AG08396 (cell line): ENCODE measurements at regions not wholly inside any gene's neighbourhood (a gene's known extent, or its start where the extent isn't known, plus 50 kb on each side); places are given as distances from the start of the nearest gene placed in this dataset.
"Not testable (repeated sequence)": the region's sequence is repeated elsewhere in the genome, so short reads cannot be mapped to it uniquely, and the experiment has no call there.

Experiments
- DNase-seq: peaks from one replicate; pipeline ENCODE4 v3.0.0; 2012; ENCODE audit warnings: low spot score, mixed read lengths

- DNase-seq = not testable (repeated sequence)
Observed at GRCh38 chr14:105734241-105734640, 207.9 kb downstream of the TMEM121 start.

DNA sequence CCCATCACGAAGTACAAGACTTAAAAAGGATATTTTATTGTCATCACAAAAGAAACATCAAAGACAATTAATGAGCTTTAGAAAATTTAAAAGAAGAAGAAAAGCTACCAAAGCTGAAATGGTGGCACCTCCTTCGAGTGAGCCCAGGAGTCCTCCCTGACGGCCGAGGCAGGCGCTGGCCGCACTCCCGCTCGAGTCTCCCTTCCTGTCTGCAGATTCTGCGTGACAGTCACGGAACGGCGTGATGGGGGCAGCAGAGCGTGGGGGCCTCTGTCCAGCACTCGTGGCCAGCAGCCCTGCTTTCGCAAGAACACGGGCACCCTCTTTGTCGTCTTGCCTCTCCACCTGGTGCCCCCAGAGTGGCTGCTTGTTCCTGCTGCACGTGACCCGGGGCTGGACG is 209.9 kb downstream of the TMEM121 start:
- not testable (repeated sequence) for DNase-seq

DNA sequence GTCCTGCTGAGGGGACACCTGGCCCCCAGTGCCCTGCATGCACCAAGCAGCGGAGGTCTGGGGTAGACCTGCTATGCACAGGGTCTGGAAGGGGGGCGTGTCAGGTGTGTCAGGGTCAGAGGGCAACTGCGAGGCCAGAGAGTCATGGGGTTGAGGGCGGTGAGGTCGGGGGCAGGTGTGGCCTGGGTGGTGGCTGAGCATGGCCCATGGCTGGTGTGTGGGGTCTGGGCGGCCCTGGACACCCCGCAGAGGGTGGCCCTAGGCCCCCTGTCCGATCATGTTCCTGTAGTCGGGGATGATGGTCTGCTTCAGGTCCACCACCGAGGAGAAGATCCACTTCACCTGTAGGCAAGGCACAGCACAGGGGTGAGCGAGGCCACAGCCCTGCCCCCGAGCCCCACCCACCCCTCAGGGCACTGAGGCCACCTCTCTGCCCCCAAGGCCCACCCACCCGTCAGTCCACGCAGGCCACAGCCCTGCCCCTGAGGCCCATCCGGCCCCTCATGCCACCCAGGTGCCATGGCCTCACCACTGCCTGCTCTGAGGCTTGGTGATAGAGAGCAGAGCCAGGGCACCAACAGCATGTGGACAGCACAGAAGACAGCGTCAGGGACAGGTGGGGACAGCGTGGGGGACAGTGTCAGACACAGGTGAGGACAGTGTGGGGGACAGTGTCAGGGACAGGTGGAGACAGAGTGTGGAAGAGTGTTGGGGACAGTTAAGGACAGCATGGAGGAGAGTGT is 211.3 kb downstream of the TMEM121 start:
- DNase-seq = no peak

DNA sequence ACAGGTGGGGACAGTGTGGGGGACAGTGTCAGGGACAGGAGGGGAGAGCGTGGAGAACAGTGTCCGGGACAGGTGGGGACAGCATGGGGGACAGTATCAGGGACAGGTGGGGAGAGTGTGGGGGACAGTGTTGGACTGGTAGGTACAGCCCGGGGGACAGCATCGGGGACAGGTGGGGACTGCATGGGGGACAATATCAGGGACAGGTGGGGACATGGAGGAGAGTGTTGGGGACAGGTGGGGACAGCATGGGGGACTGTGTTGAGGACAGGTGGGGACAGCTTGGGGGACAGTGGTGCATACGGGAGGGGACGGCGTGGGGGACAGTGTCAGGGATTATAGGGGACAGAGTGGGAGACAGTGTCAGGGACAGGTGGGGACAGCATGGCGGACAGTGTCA is 212.3 kb downstream of the TMEM121 start:
- DNase-seq = no peak

DNA sequence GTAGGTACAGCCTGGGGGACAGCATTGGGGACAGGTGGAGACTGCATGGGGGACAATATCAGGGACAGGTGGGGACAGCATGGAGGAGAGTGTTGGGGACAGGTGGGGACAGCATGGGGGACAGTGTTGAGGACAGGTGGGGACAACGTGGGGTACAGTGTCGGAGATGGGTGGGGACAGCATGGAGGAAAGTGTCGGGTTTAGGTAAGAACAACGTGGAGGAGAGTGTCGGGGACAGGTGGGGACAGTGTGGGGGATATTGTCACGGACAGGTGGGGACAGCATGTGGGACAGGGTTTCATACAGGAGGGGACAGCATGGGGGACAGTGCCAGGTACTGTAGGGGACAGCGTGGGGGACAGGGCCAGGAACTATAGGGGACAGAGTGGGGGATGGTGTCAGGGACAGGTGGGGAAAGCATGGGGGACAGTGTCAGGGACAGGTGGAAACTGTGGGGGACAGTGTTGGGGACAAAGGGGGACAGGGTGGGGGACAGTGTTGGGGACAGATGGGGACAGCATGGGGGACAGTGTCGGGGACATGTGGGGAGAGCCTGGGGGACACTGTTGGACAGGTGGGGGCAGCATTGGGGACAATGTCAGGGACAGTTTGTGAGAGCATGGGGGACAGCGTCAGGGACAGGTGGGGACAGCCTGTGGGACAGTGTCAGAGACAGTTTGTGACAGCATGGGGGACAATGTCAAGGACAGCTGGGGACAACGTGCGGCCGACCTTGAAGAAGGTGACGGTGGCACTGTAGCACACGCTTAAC is 213.1 kb downstream of the TMEM121 start:
- DNase-seq = no peak

GRCh38 chr14:105740272-105740671 is 213.9 kb downstream of the TMEM121 start:
- DNase-seq = not testable (repeated sequence)

GRCh38 chr14:105740961-105741360 is 214.6 kb downstream of the TMEM121 start:
- DNase-seq = not testable (repeated sequence)

DNA sequence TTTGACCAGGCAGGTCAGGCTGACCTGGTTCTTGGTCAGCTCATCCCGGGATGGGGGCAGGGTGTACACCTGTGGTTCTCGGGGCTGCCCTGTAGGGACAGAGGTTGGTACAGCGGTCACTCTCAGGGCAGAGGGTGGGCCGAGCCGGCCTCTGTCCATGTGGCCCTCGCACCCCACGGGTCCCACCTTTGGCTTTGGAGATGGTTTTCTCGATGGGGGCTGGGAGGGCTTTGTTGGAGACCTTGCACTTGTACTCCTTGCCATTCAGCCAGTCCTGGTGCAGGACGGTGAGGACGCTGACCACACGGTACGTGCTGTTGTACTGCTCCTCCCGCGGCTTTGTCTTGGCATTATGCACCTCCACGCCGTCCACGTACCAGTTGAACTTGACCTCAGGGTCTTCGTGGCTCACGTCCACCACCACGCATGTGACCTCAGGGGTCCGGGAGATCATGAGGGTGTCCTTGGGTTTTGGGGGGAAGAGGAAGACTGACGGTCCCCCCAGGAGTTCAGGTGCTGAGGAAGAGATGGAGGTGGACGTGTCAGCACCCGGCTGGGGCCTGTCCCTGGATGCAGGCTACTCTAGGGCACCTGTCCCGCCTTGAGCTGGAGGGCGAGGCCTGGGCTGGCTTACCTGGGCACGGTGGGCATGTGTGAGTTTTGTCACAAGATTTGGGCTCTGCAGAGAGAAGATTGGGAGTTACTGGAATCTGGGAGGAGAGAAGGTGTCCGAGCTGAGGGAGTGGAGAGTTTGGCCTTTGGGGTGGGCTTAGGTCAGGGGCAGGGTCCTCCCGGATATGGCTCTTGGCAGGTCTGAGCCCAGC is 215.5 kb downstream of the TMEM121 start:
- not testable (repeated sequence) for DNase-seq

DNA sequence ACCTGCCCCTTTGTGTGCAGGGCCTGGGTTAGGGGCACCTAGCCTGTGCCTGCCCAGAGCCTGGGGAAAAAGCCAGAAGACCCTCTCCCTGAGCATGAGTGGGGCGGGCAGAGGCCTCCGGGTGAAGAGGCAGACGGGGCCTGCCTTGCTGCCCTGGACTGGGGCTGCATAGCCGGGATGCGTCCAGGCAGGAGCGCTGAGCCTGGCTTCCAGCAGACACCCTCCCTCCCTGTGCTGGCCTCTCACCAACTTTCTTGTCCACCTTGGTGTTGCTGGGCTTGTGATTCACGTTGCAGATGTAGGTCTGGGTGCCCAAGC is 216.1 kb downstream of the TMEM121 start:
- DNase-seq = no peak

GRCh38 chr14:105742904-105743701 is 216.7 kb downstream of the TMEM121 start:
- DNase-seq = not testable (repeated sequence)

DNA sequence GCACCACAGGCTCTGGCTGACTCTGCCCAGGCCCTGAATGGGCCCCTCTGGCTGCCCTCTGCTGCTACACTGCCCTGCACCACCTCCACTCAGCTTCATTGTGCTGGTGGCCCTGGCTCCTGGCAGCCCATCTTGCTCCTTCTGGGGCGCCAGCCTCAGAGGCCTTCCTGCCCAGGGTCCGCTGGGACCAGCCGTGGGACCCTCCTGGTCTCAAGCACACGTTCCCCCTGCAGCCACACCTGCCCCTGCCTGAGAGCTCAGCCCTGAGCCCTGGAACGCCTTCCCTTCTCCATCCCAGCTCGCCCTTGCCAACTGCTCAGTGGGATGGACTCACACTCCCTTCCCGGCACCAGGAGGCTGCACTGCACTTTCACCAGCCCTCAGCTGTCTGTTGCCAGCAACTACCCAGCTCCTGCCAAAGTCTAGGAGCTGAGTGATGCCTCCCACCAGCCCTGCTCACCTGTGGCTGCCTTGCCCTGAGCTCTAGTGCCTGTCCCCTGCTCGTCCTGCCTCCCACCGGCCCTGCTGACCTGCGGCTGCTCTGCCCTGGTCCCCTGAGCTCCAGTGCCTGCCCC is 217.9 kb downstream of the TMEM121 start:
- DNase-seq = not testable (repeated sequence)

DNA sequence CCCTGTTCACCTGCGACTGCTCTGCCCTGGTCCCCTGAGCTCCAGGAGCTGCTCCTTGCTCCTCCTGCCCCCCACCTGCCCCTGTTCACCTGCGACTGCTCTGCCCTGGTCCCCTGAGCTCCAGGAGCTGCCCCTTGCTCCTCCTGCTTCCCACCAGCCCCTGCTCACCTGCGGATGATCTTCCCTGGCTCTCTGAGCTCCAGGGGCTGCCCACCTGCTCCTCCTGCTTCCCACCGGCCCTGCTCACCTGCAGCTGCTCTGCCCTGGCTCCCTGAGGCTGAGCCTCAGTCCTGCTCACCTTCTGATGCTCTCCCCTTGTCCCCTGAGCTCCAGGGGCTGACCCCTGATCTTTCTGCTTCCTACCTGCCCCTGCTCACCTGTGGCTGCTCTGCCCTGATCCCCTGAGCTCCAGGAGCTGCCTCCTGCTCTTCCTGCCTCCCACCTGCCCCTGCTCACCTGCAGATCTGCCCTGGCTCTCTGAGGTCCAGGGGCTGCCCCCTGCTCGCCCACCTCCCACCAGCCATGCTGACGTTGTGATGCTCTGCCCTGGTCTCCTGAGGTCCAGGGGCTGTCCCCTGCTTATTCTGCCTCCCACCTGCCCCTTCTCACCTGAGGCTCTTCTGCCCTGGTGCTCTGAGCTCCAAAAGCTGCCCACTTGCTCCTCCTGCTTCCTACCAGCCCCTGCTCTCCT is 219.2 kb downstream of the TMEM121 start:
- no peak for DNase-seq

DNA sequence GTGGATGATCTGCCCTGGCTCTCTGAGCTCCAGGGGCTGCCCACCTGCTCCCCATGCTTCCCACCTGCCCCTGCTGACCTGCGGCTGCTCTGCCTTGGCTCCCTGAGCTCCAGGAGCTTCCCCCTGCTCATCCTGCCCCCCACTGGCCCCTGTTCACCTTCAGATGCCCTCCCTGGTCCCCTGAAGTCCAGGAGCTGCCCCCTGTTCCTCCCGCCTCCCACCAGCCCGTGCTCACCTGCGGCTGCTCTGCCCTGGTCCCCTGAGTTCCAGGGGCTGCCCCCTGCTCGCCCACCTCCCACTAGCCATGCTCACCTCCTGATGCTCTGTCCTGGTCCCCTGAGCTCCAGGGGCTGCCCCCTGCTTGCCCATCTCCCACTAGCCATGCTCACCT is 219.7 kb downstream of the TMEM121 start:
- no peak for DNase-seq

DNA sequence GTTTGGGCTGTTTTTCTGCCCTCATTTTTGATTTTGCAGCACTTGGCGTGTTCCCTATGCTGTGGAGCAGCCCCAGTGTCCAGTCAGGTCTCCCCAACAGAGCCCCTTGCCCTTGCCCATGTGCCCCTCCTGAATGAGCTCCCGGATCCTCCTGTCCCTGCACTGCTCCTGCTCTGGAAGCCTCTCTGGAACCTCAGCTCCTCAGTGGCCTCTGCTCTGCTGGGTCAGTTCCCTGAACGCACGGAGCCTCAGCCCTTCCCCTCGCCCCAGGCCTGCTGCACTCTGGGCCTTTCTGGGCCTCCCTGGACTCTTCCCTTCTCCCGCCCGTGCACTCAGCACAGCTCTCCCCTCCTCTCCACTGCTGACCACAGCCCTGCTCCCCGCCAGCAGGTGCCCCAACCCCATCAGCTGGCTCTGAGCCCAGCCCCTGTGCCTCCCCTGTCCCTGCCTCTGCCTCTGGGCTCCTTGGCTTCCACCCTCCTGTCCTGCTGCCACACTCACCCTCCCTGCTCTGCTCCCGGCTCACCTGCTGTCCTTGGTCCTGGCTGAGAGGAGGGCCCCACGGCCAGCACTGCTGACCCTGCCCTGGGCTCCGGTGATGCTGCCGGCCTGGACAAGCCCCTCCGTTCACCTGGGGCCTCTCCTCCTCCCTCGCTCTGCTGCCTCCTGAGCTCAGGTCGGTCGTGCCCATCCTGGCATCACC is 220.6 kb downstream of the TMEM121 start:
- not testable (repeated sequence) for DNase-seq

DNA sequence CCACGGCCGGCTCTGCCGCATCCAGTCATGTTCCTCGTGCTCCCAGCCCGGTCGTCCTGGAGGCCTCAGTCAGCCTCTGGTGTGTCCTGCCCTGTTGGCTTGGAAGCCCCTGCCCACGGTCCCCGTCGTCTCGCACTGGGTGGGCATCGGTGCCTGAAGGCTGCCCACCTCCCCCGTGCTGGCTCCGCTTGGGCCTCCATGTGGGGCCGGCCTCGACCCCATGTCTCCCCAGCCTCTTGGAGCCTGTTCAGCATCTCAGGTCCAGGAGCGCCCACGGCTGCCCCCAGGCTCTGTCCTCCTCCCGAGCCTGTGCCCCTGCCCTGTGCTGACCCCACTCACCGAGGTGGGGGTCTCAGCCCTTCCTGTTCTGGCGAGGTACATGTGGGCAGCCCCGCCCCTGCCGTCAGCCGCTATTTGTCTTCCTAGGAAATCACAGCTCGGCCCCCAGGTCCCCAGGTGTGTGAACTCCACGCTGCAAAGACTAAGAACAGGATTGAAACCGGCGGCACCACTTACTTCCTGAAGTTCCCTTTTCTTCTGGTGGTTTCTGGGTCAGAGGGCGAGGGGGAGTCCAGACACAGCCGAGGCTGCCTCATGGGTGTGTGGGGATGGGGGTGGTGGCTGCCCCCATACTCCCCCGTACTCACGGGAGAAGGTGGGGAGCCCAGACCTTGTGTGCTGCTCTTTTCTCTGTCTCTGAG is 221.3 kb downstream of the TMEM121 start:
- DNase-seq = not testable (repeated sequence)

GRCh38 chr14:105748204-105748578 is 221.8 kb downstream of the TMEM121 start:
- DNase-seq = peak; percentile 25

GRCh38 chr14:105748710-105749109 is 222.3 kb downstream of the TMEM121 start:
- not testable (repeated sequence) for DNase-seq

- DNase-seq = not testable (repeated sequence)
Observed at GRCh38 chr14:105749870-105750541, 223.6 kb downstream of the TMEM121 start.

GRCh38 chr14:105751291-105751751 is 224.9 kb downstream of the TMEM121 start:
- DNase-seq = not testable (repeated sequence)
